CD14-positive monocyte (primary cell): ENCODE measurements at regions not wholly inside any gene's neighbourhood (a gene's known extent, or its start where the extent isn't known, plus 50 kb on each side); places are given as distances from the start of the nearest gene placed in this dataset.
A peak's percentile ranks its signal among the peaks of the same experiment; 100 is the strongest.
"Not testable (repeated sequence)": the region's sequence is repeated elsewhere in the genome, so short reads cannot be mapped to it uniquely, and the experiment has no call there.

Experiments
- DNase-seq, 3 donors: peaks; one replicate each; pipeline ENCODE4 v3.0.0-alpha.2; 2011 to 2022
- H2AFZ ChIP-seq: 2 replicates; pipeline ENCODE4 v1.6.0; 2012; ENCODE audit warnings: mild to moderate bottlenecking, low read depth, low read length, inconsistent platforms; ENCODE audit not compliant: insufficient read depth, poor library complexity, severe bottlenecking
- H3K27ac ChIP-seq, 2 donors: 1 replicate in 1 of 2; 2 replicates in 1 of 2; pipeline ENCODE4 v1.5.1; 2012 to 2013; ENCODE audit warnings: low read length in 2 of 2, control low read depth in 1 of 2, inconsistent platforms in 1 of 2, low read depth in 1 of 2, mild to moderate bottlenecking in 1 of 2
- H3K27me3 ChIP-seq, 2 donors: one replicate each; pipeline versions ENCODE4 v1.6.0 to v1.6.1; 2011 to 2013; ENCODE audit warnings: low read length in 2 of 2; ENCODE audit not compliant: control insufficient read depth in 2 of 2, insufficient read depth in 2 of 2
- H3K36me3 ChIP-seq, 2 donors: replicated peaks in 1 of 2; 1 replicate in 1 of 2; 2 replicates in 1 of 2; pipeline versions ENCODE4 v1.5.1 to v1.6.1; 2012 to 2013; ENCODE audit warnings: low read length in 2 of 2, control low read depth in 1 of 2, inconsistent platforms in 1 of 2, mild to moderate bottlenecking in 1 of 2; ENCODE audit not compliant: insufficient read depth in 2 of 2, control insufficient read depth in 1 of 2
- H3K4me1 ChIP-seq, 2 donors: 1 replicate in 1 of 2; 2 replicates in 1 of 2; pipeline versions ENCODE4 v1.5.1 to v1.6.1; 2012 to 2013; ENCODE audit warnings: low read length in 2 of 2, control low read depth in 1 of 2, inconsistent platforms in 1 of 2, mild to moderate bottlenecking in 1 of 2, moderate library complexity in 1 of 2; ENCODE audit not compliant: insufficient read depth in 2 of 2, control insufficient read depth in 1 of 2
- H3K4me2 ChIP-seq: replicated peaks from 2 replicates; pipeline ENCODE3; 2012; ENCODE audit warnings: low read length, moderate library complexity, mild to moderate bottlenecking; ENCODE audit not compliant: poor library complexity, severe bottlenecking; ENCODE audit errors: extremely low read depth
- H3K4me3 ChIP-seq, 3 experiments: fragments of 200-600 bp in 1 of 3; sonication (generic) in 1 of 3; replicated peaks in 1 of 3; 1 replicate in 2 of 3; 2 replicates in 1 of 3; pipeline ENCODE4 v1.5.1; 2011 to 2013; ENCODE audit warnings: low read length in 3 of 3, mild to moderate bottlenecking in 3 of 3, control low read depth in 2 of 3, low read depth in 2 of 3, inconsistent platforms in 1 of 3, moderate library complexity in 1 of 3
- H3K79me2 ChIP-seq: 2 replicates; pipeline ENCODE4 v1.6.0; 2012; ENCODE audit warnings: mild to moderate bottlenecking, control low read depth, inconsistent platforms, low read length, moderate library complexity; ENCODE audit not compliant: insufficient read depth
- H3K9ac ChIP-seq: 2 replicates; pipeline ENCODE4 v1.6.0; 2017; ENCODE audit warnings: low read length, mild to moderate bottlenecking; ENCODE audit not compliant: insufficient read depth, poor library complexity, severe bottlenecking
- H3K9me3 ChIP-seq, 2 donors: replicated peaks in 1 of 2; 1 replicate in 1 of 2; 2 replicates in 1 of 2; pipeline versions ENCODE4 v1.5.1 to v1.6.1; 2012 to 2013; ENCODE audit warnings: low read length in 2 of 2, control low read depth in 1 of 2; ENCODE audit not compliant: control insufficient read depth in 1 of 2, insufficient read depth in 1 of 2
- H4K20me1 ChIP-seq: 2 replicates; pipeline ENCODE4 v1.6.0; 2012; ENCODE audit warnings: mild to moderate bottlenecking, low read length, control low read depth, moderate library complexity; ENCODE audit not compliant: insufficient read depth
- H3K27ac Mint-ChIP-seq, 7 donors: one replicate each; pipeline ENCODE4 v1.8.0; 2020; ENCODE audit warnings: mild to moderate bottlenecking in 7 of 7, mixed read lengths in 7 of 7, moderate library complexity in 6 of 7, inconsistent platforms in 2 of 7
- H3K27me3 Mint-ChIP-seq, 3 donors: one replicate each; pipeline ENCODE4 v1.8.0; 2021 to 2022; ENCODE audit warnings: low read depth in 3 of 3, mild to moderate bottlenecking in 3 of 3, mixed read lengths in 3 of 3, moderate library complexity in 3 of 3, inconsistent platforms in 1 of 3
- H3K36me3 Mint-ChIP-seq, 2 donors: one replicate each; pipeline ENCODE4 v1.8.0; 2020; ENCODE audit warnings: mixed read lengths in 2 of 2, inconsistent platforms in 1 of 2, mild to moderate bottlenecking in 1 of 2
- H3K4me1 Mint-ChIP-seq: one replicate; pipeline ENCODE4 v1.8.0; 2020; ENCODE audit warnings: mild to moderate bottlenecking, mixed read lengths
- H3K4me3 Mint-ChIP-seq, 2 donors: one replicate each; pipeline ENCODE4 v1.8.0; 2020; ENCODE audit warnings: mild to moderate bottlenecking in 2 of 2, mixed read lengths in 2 of 2, moderate library complexity in 1 of 2
- H3K9me3 Mint-ChIP-seq, 7 donors: one replicate each; pipeline ENCODE4 v1.8.0; 2020 to 2022; ENCODE audit warnings: mixed read lengths in 7 of 7, mild to moderate bottlenecking in 6 of 7, moderate library complexity in 6 of 7, inconsistent platforms in 2 of 7
- CTCF ChIP-seq: fragments of 200-600 bp; IDR thresholded peaks from one replicate; pipeline ENCODE4 v1.8.0; 2022; ENCODE audit warnings: antibody characterized with exemption, mild to moderate bottlenecking
- WGBS: methylation state at CpG from one replicate; pipeline ENCODE4 v1.1.5; 2013; ENCODE audit warnings: missing lambda C conversion rate; ENCODE audit not compliant: insufficient coverage; 5-methylcytosine and 5-hydroxymethylcytosine counted together
- intact Hi-C, 2 donors: fragments of 100-400 bp; cut with micrococcal nuclease; formaldehyde crosslinking; loops; one replicate each; pipeline versions ENCODE4 v1.15.0 to v1.15.1; 2023

DNA sequence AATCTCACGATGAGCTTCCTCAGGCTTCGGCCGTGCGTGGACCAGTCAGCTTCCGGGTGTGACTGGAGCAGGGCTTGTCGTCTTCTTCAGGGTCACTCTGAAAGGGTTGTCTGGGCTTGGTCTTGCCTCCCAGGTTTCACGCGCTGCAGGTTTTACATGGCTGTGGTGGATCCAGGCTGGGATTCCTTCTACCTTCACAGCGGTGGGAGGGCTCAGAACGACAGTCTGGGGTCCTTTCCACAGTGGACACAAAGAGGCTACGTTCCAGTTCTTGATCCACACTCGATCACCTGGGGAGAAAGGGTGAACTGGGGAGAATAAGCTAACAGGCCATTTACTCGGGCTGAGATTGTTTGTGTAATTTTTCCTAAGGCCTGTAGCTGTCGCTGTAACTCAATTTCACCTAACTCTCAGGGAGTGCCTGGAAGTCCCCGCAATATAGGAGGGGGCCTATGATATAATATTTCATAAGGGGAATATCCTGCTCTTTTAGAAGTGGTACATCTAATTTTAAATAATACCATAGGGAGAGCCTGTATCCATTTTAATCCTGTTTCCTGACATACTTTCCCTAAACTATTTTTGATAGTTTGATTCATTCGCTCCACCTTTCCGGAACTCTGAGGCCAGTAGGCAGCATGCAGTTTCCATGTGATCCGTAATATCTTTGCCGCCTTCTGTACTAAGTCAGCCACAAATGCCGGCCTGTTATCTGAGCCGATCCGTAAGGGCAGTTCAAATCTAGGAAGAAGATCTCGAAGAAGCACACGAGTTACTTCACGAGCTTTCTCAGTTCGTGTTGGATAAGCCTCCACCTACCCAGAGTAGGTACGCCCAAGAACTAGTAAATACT lies 97.4 kb upstream of the ZNF195 start:
- 77% methylated on average over 11 of the region's 27 CpGs for WGBS
- H3K27me3 Mint-ChIP-seq, DNase-seq, H3K27ac Mint-ChIP-seq, H3K4me1 Mint-ChIP-seq, H3K9me3 Mint-ChIP-seq, H2AFZ ChIP-seq, H3K9me3 ChIP-seq, H3K79me2 ChIP-seq, H4K20me1 ChIP-seq, H3K9ac ChIP-seq, H3K4me3 ChIP-seq, H3K4me2 ChIP-seq, H3K4me3 Mint-ChIP-seq, H3K36me3 Mint-ChIP-seq, intact Hi-C loops, H3K36me3 ChIP-seq, H3K27ac ChIP-seq, H3K4me1 ChIP-seq, H3K27me3 ChIP-seq: not testable (repeated sequence)
- peak; percentile 27 for TF ChIP-seq CTCF

DNA sequence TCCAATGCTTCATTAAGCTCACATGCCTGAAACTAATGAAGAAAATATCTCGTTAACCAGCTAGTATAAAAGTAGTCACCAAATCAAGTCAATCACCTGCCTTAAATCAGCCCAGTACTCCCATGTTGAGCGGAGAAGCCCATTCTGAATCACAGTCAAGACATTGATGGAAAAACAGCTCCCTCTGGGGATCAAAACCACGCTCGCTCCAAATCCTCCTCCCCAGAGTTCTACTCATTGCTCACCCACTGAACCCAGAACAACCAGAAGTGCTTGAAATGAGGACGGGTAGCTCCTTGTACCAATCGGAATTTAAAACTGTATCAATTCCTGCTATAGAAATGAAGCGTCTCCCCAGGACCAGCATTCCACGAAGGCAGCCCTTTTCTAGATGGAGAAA lies 90.0 kb upstream of the ZNF195 start:
- H3K36me3 Mint-ChIP-seq, H3K4me1 Mint-ChIP-seq, H2AFZ ChIP-seq, H3K4me1 ChIP-seq, H4K20me1 ChIP-seq, H3K27ac ChIP-seq, H3K9me3 Mint-ChIP-seq, H3K27ac Mint-ChIP-seq, H3K4me3 Mint-ChIP-seq, H3K79me2 ChIP-seq, H3K27me3 ChIP-seq, intact Hi-C loops, H3K4me3 ChIP-seq, H3K9me3 ChIP-seq, H3K36me3 ChIP-seq, H3K27me3 Mint-ChIP-seq, H3K4me2 ChIP-seq, DNase-seq, H3K9ac ChIP-seq: not testable (repeated sequence)
- WGBS, result 94% methylated on average over 2 of the region's 8 CpGs

GRCh38 chr11:3467599-3467998 lies 88.7 kb upstream of the ZNF195 start:
- H3K4me1 ChIP-seq, H4K20me1 ChIP-seq, H3K27me3 ChIP-seq, H3K27me3 Mint-ChIP-seq, H3K4me3 Mint-ChIP-seq, H3K9ac ChIP-seq, H3K4me3 ChIP-seq, H3K36me3 ChIP-seq, H3K4me2 ChIP-seq, H3K79me2 ChIP-seq, H3K9me3 ChIP-seq, H3K36me3 Mint-ChIP-seq, intact Hi-C loops, H3K9me3 Mint-ChIP-seq, H2AFZ ChIP-seq, H3K27ac ChIP-seq, DNase-seq, H3K27ac Mint-ChIP-seq, H3K4me1 Mint-ChIP-seq: not testable (repeated sequence)
- no CpG with 5 or more reads among the region's 5 CpGs for WGBS

DNA sequence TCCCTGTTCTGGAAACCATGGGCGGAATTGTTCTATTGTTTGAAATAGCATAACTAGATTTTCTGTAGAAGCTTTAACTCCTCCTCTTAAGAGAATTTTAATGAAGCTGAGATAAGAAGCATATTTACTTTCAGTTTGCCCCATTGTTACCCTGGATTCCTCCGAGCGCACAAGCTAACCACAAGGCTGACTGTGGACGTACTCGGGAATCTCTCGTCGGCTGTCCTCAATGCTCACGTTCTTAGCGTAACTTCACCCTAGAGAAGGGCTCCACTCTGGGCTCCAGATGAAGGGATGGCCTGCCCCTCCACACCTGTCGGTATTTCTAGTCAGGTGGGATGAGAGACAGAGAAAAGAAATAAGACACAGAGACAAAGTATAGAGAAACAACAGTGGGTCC lies 76.7 kb upstream of the ZNF195 start:
- DNase-seq, H3K9me3 ChIP-seq, intact Hi-C loops, H3K36me3 ChIP-seq, H3K4me1 ChIP-seq, H3K9ac ChIP-seq, H4K20me1 ChIP-seq, H3K9me3 Mint-ChIP-seq, H2AFZ ChIP-seq, H3K27ac ChIP-seq, H3K36me3 Mint-ChIP-seq, H3K27ac Mint-ChIP-seq, H3K79me2 ChIP-seq: not testable (repeated sequence)
- peak overlapping the region in 1 of 3 experiments; percentile 17 for H3K4me3 ChIP-seq
- peaks cover 18 to 32% (median 30%) of the 10 kb centered on the region in 3 donors for H3K27me3 Mint-ChIP-seq
- H3K4me2 ChIP-seq, result peak overlapping the region; percentile 7
- 18% methylated on average over 8 of the region's 10 CpGs for WGBS
- peaks cover 12 to 16% of the 10 kb centered on the region in 2 donors for H3K27me3 ChIP-seq
- H3K4me3 Mint-ChIP-seq, result peak overlapping the region; percentile 58 to 80
- H3K4me1 Mint-ChIP-seq, result peaks cover 14% of the 10 kb centered on the region
